ENCODE measurements at regions not wholly inside any gene's neighbourhood (a gene's known extent, or its start where the extent isn't known, plus 50 kb on each side); places are given as distances from the start of the nearest gene placed in this dataset.

DNA sequence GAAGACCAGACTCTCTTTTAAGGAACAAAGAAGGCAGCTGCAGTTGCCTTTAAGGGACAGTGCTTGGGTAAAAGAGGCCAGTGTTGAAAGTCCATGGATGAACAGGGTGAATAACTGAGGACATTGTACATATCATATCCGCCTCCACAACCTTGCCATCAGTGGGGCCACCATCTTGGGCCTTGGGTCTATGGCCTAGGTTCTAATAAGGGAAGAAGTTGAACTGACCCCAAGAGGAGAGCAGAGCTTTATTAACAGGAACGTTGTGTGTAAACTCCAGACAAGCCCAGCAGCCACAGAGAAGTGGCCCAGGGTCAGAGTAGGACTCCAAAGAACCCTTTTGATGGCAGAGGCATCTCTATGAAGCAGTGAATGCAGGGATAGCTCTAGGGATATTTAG is 332.8 kb downstream of the CYP26B1 start:
- no peaks in the 10 kb centered on the region for H3K27me3 ChIP-seq (ENCODE audit: low read length)
- no peak overlapping the region for H3K9ac ChIP-seq (ENCODE audit: low read length)
- H3K9me2 ChIP-seq (replicated peaks; ENCODE audit: insufficient read depth, low read length) = no peaks in the 10 kb centered on the region
- no peaks in the 10 kb centered on the region for H3F3A ChIP-seq (ENCODE audit: insufficient read depth)
- H4K20me1 ChIP-seq (ENCODE audit: low read depth, low read length) = no peaks in the 10 kb centered on the region
- no peak overlapping the region for H3K4me3 ChIP-seq (ENCODE audit: insufficient read depth, low read length, poor library complexity, severe bottlenecking)
- H3K36me3 ChIP-seq (ENCODE audit: low read length) = no peaks in the 10 kb centered on the region
- H3K27ac ChIP-seq (ENCODE audit: low read depth, low read length) = no peak overlapping the region
- no peak overlapping the region for H3K4me2 ChIP-seq (ENCODE audit: low read depth, low read length, poor library complexity, severe bottlenecking)
- no peaks in the 10 kb centered on the region for H3K9me3 ChIP-seq (ENCODE audit: insufficient read depth, low read length)
- H2AFZ ChIP-seq (ENCODE audit: low read depth, low read length, severe bottlenecking) = no peak overlapping the region
- no peaks in the 10 kb centered on the region for H3K79me2 ChIP-seq (ENCODE audit: insufficient read depth, low read length)
- TF ChIP-seq, protein P1, sequence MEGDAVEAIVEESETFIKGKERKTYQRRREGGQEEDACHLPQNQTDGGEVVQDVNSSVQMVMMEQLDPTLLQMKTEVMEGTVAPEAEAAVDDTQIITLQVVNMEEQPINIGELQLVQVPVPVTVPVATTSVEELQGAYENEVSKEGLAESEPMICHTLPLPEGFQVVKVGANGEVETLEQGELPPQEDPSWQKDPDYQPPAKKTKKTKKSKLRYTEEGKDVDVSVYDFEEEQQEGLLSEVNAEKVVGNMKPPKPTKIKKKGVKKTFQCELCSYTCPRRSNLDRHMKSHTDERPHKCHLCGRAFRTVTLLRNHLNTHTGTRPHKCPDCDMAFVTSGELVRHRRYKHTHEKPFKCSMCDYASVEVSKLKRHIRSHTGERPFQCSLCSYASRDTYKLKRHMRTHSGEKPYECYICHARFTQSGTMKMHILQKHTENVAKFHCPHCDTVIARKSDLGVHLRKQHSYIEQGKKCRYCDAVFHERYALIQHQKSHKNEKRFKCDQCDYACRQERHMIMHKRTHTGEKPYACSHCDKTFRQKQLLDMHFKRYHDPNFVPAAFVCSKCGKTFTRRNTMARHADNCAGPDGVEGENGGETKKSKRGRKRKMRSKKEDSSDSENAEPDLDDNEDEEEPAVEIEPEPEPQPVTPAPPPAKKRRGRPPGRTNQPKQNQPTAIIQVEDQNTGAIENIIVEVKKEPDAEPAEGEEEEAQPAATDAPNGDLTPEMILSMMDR (IDR thresholded peaks at IDR 0.05; ENCODE audit: insufficient read depth, low read length, poor library complexity, severe bottlenecking) = no peak
- no peak for TF ChIP-seq EZH2phosphoT487 (conservative IDR thresholded peaks at IDR 0.05; ENCODE audit: low read length)

GRCh38 chr2:71813807-71814470 is 333.7 kb downstream of the CYP26B1 start:
- H2AFZ ChIP-seq (ENCODE audit: low read depth, low read length, severe bottlenecking) = no peak overlapping the region
- no peaks in the 10 kb centered on the region for H3K9me2 ChIP-seq (replicated peaks; ENCODE audit: insufficient read depth, low read length)
- H3K36me3 ChIP-seq (ENCODE audit: low read length) = no peaks in the 10 kb centered on the region
- no peaks in the 10 kb centered on the region for H3K9me3 ChIP-seq (ENCODE audit: insufficient read depth, low read length)
- H3K9ac ChIP-seq (ENCODE audit: low read length) = no peak overlapping the region
- H3F3A ChIP-seq (ENCODE audit: insufficient read depth) = no peaks in the 10 kb centered on the region
- no peak overlapping the region for H3K27ac ChIP-seq (ENCODE audit: low read depth, low read length)
- no peaks in the 10 kb centered on the region for H3K79me2 ChIP-seq (ENCODE audit: insufficient read depth, low read length)
- no peak overlapping the region for H3K4me2 ChIP-seq (ENCODE audit: low read depth, low read length, poor library complexity, severe bottlenecking)
- no peaks in the 10 kb centered on the region for H4K20me1 ChIP-seq (ENCODE audit: low read depth, low read length)
- TF ChIP-seq EZH2phosphoT487 (conservative IDR thresholded peaks at IDR 0.05; ENCODE audit: low read length) = no peak
- TF ChIP-seq, protein P1 (IDR thresholded peaks at IDR 0.05; ENCODE audit: insufficient read depth, low read length, poor library complexity, severe bottlenecking) = no peak
- no peak overlapping the region for H3K4me3 ChIP-seq (ENCODE audit: insufficient read depth, low read length, poor library complexity, severe bottlenecking)
- H3K27me3 ChIP-seq (ENCODE audit: low read length) = no peaks in the 10 kb centered on the region

DNA sequence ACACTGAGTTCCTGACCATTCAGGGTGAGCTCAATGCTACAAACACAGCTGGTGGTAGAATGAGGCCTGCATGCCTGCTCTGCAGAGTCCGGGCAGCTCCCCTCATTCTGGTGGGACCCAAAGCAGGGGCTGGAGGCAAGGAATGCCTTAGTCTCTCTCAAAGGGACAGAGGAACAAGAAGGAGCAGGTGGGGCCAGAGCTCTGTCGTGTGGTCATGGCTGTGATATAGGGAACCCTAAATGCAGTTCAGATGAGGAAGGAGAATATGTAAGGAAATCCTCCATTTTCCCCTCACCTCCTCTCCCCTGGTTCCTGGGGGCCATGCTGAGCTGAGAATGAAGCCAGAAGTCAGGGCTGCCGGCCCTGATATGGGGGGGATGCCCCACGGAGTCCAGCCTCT is 334.3 kb downstream of the CYP26B1 start:
- H3K9me2 ChIP-seq (replicated peaks; ENCODE audit: insufficient read depth, low read length) = no peaks in the 10 kb centered on the region
- H4K20me1 ChIP-seq (ENCODE audit: low read depth, low read length) = no peaks in the 10 kb centered on the region
- H3K27ac ChIP-seq (ENCODE audit: low read depth, low read length) = no peak overlapping the region
- no peaks in the 10 kb centered on the region for H3K36me3 ChIP-seq (ENCODE audit: low read length)
- no peaks in the 10 kb centered on the region for H3K79me2 ChIP-seq (ENCODE audit: insufficient read depth, low read length)
- no peaks in the 10 kb centered on the region for H3F3A ChIP-seq (ENCODE audit: insufficient read depth)
- TF ChIP-seq, protein P1 (IDR thresholded peaks at IDR 0.05; ENCODE audit: insufficient read depth, low read length, poor library complexity, severe bottlenecking) = no peak
- TF ChIP-seq EZH2phosphoT487 (conservative IDR thresholded peaks at IDR 0.05; ENCODE audit: low read length) = no peak
- no peak overlapping the region for H3K4me2 ChIP-seq (ENCODE audit: low read depth, low read length, poor library complexity, severe bottlenecking)
- no peaks in the 10 kb centered on the region for H3K9me3 ChIP-seq (ENCODE audit: insufficient read depth, low read length)
- no peaks in the 10 kb centered on the region for H3K27me3 ChIP-seq (ENCODE audit: low read length)
- H3K9ac ChIP-seq (ENCODE audit: low read length) = no peak overlapping the region
- no peak overlapping the region for H2AFZ ChIP-seq (ENCODE audit: low read depth, low read length, severe bottlenecking)
- no peak overlapping the region for H3K4me3 ChIP-seq (ENCODE audit: insufficient read depth, low read length, poor library complexity, severe bottlenecking)
